HG03066 (cell line): ENCODE measurements at regions not wholly inside any gene's neighbourhood (a gene's known extent, or its start where the extent isn't known, plus 50 kb on each side); places are given as distances from the start of the nearest gene placed in this dataset.

Experiments used
- ATAC-seq: cut with Tn5 transposase; IDR thresholded peaks from one replicate; pipeline ENCODE4 v1.9.1; 2021; ENCODE audit warnings: low read depth; ENCODE audit not compliant: unreplicated experiment

DNA sequence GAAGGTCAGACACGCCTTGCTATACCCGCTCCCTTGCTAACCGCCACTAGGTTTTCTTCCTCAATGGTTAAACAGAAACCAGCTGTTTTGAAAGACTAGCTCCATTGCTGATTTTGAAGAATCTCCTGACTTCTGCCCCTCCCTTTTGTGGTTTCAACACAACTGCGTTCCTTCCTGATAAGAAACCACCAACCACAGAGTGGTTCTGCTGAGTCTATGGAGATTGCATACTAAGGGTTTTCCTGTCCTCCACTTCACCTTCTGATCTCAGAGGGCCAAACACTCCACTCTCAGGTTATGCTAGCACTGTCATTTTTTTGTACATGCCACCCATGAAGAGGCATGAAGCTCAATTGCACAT lies 207.9 kb downstream of the MYLK4 start:
- peak; percentile 75 for ATAC-seq

DNA sequence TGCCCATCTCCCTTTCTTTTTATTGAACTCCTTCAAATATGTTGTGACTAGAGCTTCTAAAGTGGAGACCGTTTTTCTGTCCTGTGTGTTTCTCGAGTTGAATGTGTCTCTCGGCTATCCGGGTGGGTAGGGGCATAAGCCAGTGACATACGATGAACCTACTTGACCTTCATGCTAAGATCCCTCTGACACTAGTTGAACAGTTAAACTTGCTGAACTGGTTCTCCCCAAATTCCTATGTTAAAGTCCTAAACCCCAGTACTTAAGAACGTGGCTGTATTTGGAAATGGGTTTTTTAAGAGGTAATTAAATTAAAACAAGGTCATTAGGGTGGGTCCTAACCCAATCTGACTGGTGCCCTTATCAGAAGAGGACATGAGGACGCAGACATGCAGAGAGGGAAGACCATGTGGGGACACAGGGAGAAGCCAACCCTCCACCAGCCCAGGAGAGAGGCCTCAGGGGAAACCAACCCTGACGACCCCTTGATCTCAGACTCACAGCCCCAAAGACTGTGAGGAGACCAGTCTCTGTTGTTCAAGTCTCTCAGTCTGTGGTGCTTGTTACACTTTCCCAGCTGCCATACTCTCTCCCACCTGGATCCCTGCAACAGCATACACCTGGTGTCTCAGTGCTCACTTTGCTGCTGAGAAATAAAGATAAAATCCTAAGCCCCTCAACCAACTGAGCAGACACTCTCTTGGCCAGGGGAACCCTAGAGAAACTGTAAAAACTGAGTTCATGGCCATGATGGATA lies 208.4 kb downstream of the MYLK4 start:
- ATAC-seq = no peak

DNA sequence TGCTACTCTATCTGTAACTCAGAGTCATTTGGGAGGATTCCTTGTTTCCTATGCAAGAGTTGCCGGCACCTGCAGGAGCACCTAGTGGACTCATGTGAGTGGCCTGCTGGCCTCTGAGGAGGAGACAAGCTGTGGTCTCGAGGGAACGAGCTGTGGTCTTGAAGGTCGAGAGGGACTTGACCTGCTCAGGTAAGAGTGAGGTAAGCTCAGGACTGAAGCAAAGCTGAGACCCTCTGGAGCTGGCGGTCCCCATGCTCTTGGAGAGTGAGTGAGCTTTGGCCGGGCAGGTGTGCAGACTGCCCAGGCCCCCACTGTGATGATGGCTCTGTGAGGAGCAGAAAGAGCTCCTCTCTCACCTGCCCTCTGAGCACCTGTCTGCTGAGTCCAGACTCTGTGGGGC lies 214.3 kb downstream of the MYLK4 start:
- no peak for ATAC-seq

DNA sequence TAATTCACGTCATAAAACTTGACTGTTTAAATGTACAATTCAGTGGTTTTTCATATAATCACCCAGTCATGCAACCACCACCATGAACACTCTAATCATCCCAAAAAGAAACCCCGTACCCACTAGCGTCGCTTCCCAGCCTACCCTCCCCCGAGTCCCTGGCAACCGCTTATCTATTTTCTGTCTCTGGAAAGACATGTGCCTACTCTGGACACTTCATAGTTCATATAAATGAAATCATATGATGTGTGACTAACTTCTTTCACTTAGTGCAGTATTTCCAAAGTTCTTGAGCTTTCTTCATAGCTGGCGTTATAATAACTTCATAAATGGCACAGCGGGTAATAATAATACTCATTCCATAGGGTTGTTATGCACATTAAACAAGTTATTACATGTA lies 215.2 kb downstream of the MYLK4 start:
- no peak for ATAC-seq

DNA sequence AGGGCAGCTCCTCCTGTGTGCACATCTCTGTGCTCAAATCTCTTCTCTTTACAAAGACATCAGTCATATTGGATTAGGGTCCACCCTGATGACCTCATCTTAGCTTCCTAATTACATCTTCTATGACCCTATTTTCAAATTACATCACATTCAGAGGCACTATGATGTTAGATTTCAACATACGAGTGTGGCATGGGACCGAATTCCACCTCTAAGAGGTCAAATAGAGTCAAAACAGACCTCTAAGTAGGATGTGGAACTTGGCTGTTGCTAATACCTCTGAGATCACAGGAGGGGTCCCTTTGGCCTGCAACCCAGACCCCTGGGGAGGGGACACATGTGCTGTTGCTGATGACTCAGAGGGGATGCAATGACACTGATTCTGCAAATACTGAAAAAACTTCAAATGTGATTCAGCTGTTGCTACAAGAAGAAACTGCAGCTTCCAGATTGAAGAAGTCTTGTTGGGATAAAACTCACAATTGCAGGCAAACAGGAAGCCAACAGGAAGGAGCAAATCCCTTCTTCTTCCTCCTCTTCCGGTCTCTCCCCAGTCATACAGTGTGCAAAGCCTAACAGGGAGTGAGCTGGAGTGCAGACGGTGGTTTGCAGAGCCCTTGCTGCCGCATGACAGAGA lies 216.2 kb downstream of the MYLK4 start:
- no peak for ATAC-seq

DNA sequence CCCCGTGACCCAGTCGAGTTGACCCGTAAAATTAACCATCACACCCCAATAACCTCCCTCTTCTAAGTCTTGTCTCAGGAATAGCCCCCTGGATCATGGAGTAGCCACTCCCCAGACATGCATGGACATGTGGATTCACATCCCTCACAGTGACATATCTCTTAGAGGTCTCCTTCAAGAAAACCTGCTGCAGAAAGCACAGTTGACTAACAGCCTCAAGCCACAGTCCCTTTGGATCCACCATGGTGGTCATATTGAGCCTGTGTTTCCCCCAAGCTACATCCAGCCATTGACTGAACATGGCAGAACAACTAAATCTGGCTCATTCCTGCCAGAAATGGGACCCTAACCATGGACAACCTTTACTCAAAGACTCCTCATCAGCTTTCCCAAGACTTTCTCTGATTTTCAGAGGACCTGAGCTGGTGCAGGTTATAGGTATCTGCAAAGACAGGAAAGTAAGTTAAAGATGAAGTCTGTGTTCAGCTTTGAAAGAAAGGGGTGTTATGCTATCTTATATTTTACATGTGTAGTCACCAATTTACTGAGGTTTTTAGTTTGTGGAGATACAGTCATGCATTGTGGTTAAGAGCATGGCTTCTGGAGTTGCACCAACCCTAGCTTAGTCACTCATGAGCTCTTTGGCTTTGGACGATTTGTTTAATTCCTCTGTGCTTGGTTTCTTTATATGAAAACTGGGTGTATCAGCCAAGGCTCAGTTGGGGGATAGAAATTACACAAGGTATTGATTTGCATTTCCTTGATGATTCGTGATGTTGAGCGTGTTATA lies 219.1 kb downstream of the MYLK4 start:
- ATAC-seq = no peak

DNA sequence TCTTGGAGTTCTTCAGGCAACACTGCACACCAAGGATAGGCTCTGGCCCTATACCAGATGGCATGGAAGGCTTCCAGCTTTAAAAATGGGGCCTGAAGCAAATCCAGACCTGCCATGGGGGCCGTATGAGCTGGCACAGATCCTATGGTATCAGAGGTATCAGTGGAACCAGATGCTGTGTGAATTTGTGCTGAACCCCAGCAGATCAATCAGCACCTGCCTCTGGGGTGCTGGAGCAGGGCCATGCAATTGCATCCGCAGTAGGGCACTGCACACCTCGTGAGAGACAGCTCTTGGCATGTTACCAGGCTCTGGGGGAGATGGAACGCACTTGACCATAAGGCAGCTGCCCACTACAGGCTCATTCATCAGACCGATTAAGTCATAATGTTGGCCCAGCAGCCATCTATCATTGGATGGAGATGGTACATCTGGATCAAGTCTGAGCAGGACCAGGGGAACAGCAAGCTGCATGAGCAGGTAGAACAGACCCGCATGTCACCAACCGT lies 221.5 kb downstream of the MYLK4 start:
- ATAC-seq = no peak

DNA sequence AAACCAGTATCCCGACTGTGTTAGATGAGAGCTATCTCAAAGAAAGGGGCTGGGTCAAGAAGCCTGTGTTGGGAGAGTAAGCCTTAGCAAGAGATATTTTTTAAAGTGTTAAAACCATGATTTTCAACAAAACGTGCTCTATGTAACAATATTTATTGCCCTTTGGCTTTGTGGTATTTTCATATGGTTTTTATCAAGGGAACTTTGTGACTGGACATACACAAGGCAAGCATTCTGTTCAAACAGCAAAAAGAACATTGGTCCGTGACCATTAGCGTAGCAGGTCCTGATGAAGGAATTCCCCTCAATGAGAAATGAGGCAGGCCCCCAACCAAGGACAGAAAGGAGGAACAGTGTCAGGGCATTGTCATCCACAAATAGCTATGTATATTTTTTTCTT lies 222.6 kb downstream of the MYLK4 start:
- no peak for ATAC-seq

DNA sequence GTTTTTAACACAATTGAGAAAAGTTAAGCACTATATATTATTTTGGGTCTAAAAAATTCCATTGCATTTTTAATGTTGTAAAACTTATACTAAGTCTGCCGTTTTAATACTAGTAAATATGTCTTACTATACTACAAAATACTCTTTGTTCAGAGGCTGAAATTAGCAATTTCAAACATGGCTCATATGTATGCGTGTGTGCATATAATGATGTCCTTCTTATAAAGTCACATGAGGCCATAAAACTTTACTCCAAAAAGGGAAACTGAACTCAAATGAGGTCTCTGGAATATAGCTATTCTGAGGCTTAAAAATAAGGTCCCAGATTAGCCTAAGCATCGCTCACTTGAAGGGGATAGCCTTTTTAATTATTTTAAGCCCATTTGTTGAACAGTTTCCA lies 224.0 kb downstream of the MYLK4 start:
- no peak for ATAC-seq

DNA sequence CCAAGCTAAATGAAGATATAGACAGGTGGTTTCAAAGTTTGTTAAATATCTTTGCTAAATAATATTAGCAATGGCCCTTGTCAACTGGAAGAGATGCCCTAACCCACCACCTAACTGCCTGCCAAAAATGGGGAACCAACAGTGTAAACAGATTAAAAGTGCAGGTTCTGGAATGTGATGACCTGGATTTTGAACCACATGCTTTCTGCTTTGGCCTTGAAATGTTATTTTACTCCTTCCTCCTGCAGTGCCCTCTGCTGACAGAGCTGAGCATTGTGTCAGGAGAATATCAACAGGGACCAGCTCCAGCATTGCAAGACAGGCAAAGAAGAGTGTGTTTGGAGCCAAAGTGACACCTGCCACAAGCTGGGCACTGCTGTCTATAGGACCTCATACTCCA lies 226.6 kb downstream of the MYLK4 start:
- ATAC-seq = no peak

DNA sequence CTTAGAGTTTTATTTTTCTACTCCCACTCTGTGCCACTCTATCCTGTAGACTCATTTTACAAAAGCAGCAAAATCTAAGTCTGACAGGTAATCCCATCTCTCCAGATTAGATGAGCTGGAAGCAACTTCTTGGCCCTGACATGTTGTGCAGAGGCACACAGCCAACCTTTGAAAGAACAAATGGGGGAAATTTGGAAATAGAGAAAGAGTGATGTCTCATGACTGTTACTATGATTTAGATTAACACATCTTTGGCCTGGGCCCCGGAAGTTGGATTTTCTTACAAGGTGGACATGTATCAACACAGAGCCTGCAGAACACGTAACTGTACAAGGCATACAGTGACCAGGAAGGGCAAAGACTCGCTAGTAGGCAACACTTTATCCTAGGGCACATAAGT lies 227.7 kb downstream of the MYLK4 start:
- no peak for ATAC-seq

DNA sequence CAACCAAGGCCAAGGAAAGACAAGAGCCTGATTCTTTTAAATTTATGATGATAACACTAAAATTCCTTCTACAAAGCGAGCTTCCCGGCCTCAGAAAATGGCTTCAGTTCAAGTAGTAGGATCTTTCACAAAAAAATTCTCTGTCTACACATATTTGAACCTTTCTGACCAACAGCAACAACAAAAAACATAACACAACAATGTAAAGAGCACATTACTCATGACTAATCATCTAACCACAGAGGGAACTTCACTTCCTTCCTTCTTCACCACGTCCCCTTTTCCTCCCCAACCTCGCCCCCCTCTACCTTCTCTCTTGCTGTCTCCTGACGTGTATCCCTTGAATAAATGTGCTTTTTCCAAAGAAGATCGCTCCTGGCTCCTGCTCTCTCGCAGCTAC lies 228.2 kb downstream of the MYLK4 start:
- ATAC-seq = no peak

DNA sequence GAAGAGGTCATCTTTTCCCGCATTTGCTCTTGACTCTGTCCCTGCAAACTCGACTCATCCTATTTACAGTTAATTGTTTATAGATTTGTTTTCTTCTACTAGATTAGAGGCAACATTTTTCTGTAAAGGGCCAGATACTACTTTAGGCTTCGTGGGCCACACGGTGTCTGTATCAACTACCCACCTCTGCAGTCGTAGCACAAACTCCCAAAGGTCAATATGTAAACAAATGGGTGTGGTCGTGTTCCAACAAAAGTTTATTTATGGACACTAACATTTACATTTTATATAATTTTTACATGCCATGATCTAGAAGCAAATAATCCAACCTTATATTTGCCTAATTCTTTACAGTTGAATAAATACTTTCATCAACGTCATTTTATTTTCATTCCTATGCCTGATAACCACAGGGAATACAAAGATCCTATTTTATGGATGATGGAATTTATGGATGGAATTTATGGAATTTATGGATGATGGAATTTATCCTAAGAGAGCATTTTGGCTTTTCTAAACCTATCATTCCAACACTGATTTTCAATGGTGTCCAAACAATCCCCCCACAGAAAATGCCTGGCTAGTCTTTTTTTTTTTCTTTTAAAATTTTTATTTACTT lies 232.8 kb downstream of the MYLK4 start:
- no peak for ATAC-seq

DNA sequence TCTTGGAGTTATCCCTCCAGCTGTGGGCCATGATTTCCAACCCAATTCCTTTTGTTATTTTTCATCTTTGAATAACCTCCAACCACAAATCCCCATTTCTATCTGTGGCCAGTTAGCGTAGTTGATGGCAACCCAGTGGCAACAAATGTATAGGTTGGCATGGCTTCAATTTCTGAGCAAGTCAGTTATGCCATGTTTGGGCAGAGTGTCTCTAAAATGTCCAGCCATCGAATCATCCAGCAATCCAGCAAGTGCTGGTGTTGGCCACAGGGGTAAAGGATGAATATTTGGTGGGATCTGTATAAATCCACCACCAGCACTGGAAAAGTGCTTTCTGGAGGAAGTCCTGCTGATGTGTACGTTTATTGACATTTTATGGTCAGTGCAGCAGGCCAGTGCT lies 233.3 kb downstream of the MYLK4 start:
- no peak for ATAC-seq

DNA sequence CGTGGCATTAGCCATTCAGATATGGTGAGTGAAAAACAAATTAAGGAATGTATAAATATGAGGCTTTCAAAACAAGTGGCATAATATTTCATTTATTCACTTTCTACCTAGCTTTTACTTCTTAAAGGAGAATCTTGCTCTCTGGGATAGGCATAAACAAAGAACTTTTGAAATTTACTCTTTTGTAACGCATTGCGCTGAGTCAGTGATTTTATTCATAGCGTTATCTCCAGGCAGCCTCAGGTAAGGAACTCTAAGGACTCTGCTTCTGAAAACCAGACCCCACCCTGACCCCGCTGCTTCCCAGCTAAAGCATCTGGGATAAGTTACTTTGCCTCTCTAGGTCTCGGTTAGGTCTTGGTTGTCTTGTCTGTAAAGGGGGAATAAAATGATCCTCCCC lies 234.7 kb downstream of the MYLK4 start:
- no peak for ATAC-seq

DNA sequence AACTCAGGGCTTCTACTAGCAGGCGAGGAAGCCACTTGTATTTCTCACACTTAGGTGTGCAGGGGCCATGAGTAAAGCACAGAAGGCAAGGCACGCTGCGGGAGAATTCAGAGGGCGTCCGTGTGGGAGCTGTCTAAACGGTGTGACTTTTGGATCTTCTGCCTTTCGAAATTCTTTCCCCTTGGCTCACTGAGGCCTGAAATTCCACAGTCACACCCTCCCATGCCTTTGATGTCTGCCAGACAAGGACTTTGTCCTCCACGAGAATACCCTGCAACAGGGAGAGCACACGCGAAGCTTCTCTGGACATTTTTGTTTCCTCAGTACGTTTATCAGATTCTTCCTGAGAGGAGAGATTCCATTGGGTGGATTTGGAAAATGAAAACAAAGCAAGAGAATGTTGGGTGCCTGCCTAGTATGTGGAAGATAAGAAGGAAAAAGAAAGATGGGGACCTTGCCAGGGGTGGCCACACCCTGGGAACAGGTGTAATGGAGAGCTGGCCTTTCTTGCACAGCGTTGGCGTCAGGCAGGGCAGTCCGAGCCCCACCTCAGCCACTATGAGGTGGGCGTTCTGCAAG lies 235.7 kb downstream of the MYLK4 start:
- ATAC-seq = no peak

DNA sequence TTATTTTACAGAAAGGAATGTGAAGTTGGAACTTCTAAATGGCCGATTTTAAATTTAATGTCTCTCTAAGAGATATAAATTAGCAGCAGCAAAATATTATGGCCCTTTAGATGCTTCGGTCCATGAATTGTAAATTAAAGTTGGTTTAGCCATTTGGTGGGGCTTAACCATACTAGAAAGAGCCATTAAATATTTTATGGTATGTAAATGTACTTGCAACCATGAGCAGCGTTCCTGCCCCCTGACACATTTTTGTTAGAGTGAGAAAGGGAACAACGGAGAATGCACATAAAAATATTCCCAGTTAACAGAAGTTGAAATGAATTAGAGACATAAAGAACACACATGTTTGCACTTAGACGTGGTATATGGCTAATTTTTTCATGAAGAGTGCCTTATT lies 237.9 kb downstream of the MYLK4 start:
- no peak for ATAC-seq

DNA sequence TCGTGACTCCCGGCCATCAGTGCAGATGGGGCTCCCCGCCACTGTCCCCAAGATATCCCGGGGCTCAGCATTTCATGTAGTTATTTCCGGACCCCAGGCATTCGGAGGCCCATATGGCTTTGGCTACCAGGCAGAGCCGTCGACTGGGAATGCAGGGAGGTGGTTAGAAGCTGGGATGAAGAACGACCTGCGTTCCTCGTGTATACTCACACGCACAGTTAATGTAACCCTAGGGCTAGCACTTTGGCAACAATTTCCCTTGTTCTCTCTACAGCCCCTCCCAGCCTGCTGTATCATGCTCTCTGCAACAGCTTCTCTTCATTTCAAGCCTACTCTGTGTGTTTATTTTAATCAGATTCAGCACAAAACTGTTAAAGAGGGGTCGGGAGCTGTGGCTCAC lies 240.4 kb downstream of the MYLK4 start:
- ATAC-seq = no peak

DNA sequence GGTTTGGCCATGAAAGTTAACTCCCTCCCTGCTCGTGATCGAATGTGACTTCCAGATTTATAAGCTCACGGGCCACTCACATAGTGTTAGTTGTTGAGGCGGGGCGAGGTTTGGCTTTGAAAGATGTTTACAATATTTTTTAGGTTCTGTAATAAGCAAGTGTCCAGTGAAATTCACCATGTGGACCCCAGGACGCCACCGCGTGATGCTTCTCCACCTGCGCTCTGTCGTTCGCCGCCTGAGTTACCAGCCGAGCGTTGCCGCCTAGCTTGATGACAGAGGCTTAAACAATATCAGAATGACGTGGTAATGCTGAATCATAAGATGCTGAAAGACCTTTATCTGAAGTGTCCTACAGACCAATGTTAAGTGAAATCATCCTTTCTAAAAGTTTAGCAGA lies 241.0 kb downstream of the MYLK4 start:
- no peak for ATAC-seq

DNA sequence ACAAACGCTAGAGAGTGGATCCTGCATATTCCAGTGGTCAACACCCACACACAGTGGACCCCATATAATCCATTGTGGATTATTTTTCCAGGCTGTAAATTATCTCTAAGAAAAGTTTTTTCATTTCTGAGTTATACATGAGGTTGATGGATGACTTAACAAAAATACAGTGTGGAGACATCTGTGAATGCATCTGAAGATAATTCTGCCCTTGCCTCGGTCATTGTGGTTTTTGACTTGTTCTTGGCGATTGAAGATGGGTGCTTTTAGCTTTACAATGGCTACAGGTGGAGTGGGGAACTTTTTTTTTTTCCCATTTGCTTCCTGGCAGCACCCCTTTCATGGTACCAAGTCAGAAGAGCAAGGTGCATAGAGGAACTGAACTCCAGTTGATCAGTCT lies 242.7 kb downstream of the MYLK4 start:
- ATAC-seq = no peak

DNA sequence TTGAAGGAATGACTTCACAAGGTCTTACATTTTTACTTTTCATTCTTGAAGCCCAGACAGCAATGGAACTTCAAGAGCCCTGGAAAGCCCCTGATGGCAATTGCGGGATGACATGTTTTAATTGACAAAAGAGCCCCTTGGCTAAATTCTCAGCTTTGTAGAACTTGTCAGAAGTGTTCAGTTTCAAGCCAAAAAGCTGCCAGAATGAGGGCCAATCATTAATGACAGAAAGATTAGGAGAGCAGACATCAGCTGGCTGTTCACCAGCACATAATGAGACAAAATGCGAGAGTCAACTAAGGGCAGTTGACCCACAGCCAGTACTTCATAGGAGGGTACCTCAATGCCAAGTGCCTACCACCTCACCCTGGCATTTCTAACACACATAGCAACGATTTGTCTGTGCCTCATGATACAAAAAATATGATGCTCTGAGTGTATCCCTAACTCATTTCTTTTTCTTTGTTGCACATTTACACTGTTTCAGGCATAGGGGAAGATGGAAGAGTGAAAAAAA lies 243.1 kb downstream of the MYLK4 start:
- no peak for ATAC-seq
